ENCODE measurements at regions not wholly inside any gene's neighbourhood (a gene's known extent, or its start where the extent isn't known, plus 50 kb on each side); places are given as distances from the start of the nearest gene placed in this dataset.

DNA sequence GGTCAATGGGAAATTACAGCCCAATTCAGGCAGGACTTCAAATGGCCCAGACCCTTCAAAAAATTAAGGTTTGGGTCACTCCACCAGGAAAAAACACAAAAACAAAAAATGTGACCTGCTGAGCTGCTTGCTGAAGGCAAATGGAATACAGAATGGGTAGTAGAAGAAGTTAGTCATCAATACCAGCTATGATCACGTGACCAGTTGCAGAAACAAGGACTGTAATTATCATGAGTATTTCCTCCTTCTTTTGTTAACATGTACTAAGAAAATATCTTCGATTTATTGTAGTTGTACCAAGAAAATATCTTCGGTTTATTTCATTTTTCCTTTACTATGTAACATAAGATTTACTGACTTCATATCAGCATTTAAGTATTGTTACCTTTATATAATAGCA, 1183.6 kb downstream of the CDH8 start:
- TF ChIP-seq GATA2 (IDR thresholded peaks at IDR 0.05; ENCODE audit: low read depth, low read length) (no peak), GATA3 (IDR thresholded peaks at IDR 0.05; ENCODE audit: low read depth, low read length) (no peak)

Data from SH-SY5Y (cell line).